H9 (cell line): ENCODE measurements at regions not wholly inside any gene's neighbourhood (a gene's known extent, or its start where the extent isn't known, plus 50 kb on each side); places are given as distances from the start of the nearest gene placed in this dataset.

ENCODE experiments used
- DNase-seq: peaks from one replicate; pipeline ENCODE4 v3.0.0-alpha.2; 2017
- H2AFZ ChIP-seq: one replicate; pipeline ENCODE4 v1.6.1; 2013; ENCODE audit warnings: mild to moderate bottlenecking, low read length, control low read depth, moderate library complexity
- H2AK5ac ChIP-seq: 2 replicates; pipeline ENCODE4 v1.6.1; 2013; ENCODE audit warnings: low read length, control low read depth, mixed read lengths; ENCODE audit not compliant: insufficient read length
- H2BK120ac ChIP-seq: one replicate; pipeline ENCODE4 v1.6.1; 2013; ENCODE audit warnings: low read depth, mild to moderate bottlenecking, low read length, control low read depth, inconsistent platforms; ENCODE audit not compliant: poor library complexity, severe bottlenecking
- H2BK12ac ChIP-seq: 2 replicates; pipeline ENCODE4 v1.6.1; 2013; ENCODE audit warnings: low read length, control low read depth, mixed read lengths, low read depth; ENCODE audit not compliant: insufficient read length
- H2BK15ac ChIP-seq: 2 replicates; pipeline ENCODE4 v1.6.1; 2013; ENCODE audit warnings: low read depth, low read length, control low read depth
- H2BK20ac ChIP-seq: one replicate; pipeline ENCODE4 v1.6.1; 2013; ENCODE audit warnings: low read depth, mild to moderate bottlenecking, low read length, control low read depth, inconsistent platforms; ENCODE audit not compliant: poor library complexity, severe bottlenecking
- H2BK5ac ChIP-seq: 2 replicates; pipeline ENCODE4 v1.6.1; 2013; ENCODE audit warnings: low read length, control low read depth, mixed read lengths; ENCODE audit not compliant: insufficient read length
- H3K14ac ChIP-seq: 2 replicates; pipeline ENCODE4 v1.6.1; 2013; ENCODE audit warnings: low read length, control low read depth; ENCODE audit not compliant: insufficient read depth
- H3K18ac ChIP-seq: 2 replicates; pipeline ENCODE4 v1.6.1; 2013; ENCODE audit warnings: low read depth, mild to moderate bottlenecking, mixed read lengths, low read length, control low read depth; ENCODE audit not compliant: insufficient read length
- H3K23ac ChIP-seq: 2 replicates; pipeline ENCODE4 v1.6.1; 2013; ENCODE audit warnings: low read length, control low read depth, mixed read lengths, low read depth; ENCODE audit not compliant: insufficient read length
- H3K23me2 ChIP-seq: 2 replicates; pipeline ENCODE4 v1.6.1; 2013; ENCODE audit warnings: low read depth, mild to moderate bottlenecking, mixed read lengths, low read length, control low read depth; ENCODE audit not compliant: insufficient read length, poor library complexity, severe bottlenecking
- H3K27ac ChIP-seq: 2 replicates; pipeline ENCODE4 v1.5.1; 2013; ENCODE audit warnings: low read length, control low read depth, mixed read lengths, low read depth; ENCODE audit not compliant: insufficient read length
- H3K27me3 ChIP-seq: 2 replicates; pipeline ENCODE4 v1.6.1; 2013; ENCODE audit warnings: low read length, control low read depth, inconsistent platforms; ENCODE audit not compliant: insufficient read depth
- H3K4ac ChIP-seq: 2 replicates; pipeline ENCODE4 v1.6.1; 2013; ENCODE audit warnings: low read depth, mild to moderate bottlenecking, control low read depth, inconsistent platforms, low read length, moderate library complexity
- H3K4me1 ChIP-seq: 2 replicates; pipeline ENCODE4 v1.6.1; 2013; ENCODE audit warnings: low read length, control low read depth, inconsistent platforms; ENCODE audit not compliant: insufficient read depth
- H3K4me2 ChIP-seq: 2 replicates; pipeline ENCODE4 v1.6.1; 2013; ENCODE audit warnings: low read length, control low read depth, mixed read lengths; ENCODE audit not compliant: insufficient read length, insufficient read depth
- H3K56ac ChIP-seq: 2 replicates; pipeline ENCODE4 v1.6.1; 2013; ENCODE audit warnings: low read depth, mild to moderate bottlenecking, mixed read lengths, low read length, control low read depth; ENCODE audit not compliant: insufficient read length
- H3K79me1 ChIP-seq: 2 replicates; pipeline ENCODE4 v1.6.1; 2013; ENCODE audit warnings: low read depth, mild to moderate bottlenecking, moderate library complexity, low read length, control low read depth, inconsistent platforms; ENCODE audit not compliant: insufficient read depth, poor library complexity, severe bottlenecking
- H3K79me2 ChIP-seq: 2 replicates; pipeline ENCODE4 v1.6.1; 2013; ENCODE audit warnings: low read length, control low read depth, inconsistent platforms; ENCODE audit not compliant: insufficient read depth
- H3K9ac ChIP-seq: 2 replicates; pipeline ENCODE4 v1.6.1; 2013; ENCODE audit warnings: low read length, control low read depth, mixed read lengths; ENCODE audit not compliant: insufficient read length; ENCODE audit errors: extremely low read depth
- H3K9me3 ChIP-seq: one replicate; pipeline ENCODE4 v1.6.1; 2013; ENCODE audit warnings: low read depth, low read length, inconsistent platforms; ENCODE audit not compliant: control insufficient read depth
- H3T11ph ChIP-seq: one replicate; pipeline ENCODE4 v1.6.1; 2013; ENCODE audit warnings: mild to moderate bottlenecking, low read length, control low read depth, inconsistent platforms
- H4K20me1 ChIP-seq: one replicate; pipeline ENCODE4 v1.6.1; 2013; ENCODE audit not compliant: control insufficient read depth, insufficient read length, insufficient read depth
- H4K5ac ChIP-seq: 2 replicates; pipeline ENCODE4 v1.6.1; 2013; ENCODE audit warnings: low read depth, mild to moderate bottlenecking, mixed read lengths, low read length, control low read depth; ENCODE audit not compliant: insufficient read length
- H4K8ac ChIP-seq: replicated peaks from 2 replicates; pipeline ENCODE4 v1.6.1; 2013; ENCODE audit warnings: low read length, control low read depth, mixed read lengths, low read depth; ENCODE audit not compliant: insufficient read length
- H4K91ac ChIP-seq: 2 replicates; pipeline ENCODE4 v1.6.1; 2013; ENCODE audit warnings: low read depth, mild to moderate bottlenecking, moderate library complexity, mixed read lengths, low read length, control low read depth; ENCODE audit not compliant: insufficient read length
- H3K27ac Mint-ChIP-seq, 3 experiments: 2 replicates in 2 of 3; 3 replicates in 1 of 3; pipeline ENCODE4 v1.8.0; 2020 to 2021; ENCODE audit warnings: mixed read lengths in 3 of 3, mild to moderate bottlenecking in 1 of 3, moderate library complexity in 1 of 3
- H3K27me3 Mint-ChIP-seq: 2 replicates; pipeline ENCODE4 v1.8.0; 2021; ENCODE audit warnings: low read depth, mild to moderate bottlenecking, moderate library complexity, mixed read lengths
- H3K36me3 Mint-ChIP-seq, 3 experiments: 2 replicates in 2 of 3; 3 replicates in 1 of 3; pipeline ENCODE4 v1.8.0; 2020 to 2021; ENCODE audit warnings: low read depth in 3 of 3, mixed read lengths in 3 of 3; ENCODE audit not compliant: insufficient read depth in 1 of 3
- H3K4me1 Mint-ChIP-seq, 2 experiments: 2 replicates each; pipeline ENCODE4 v1.8.0; 2020; ENCODE audit warnings: mixed read lengths in 2 of 2
- H3K4me3 Mint-ChIP-seq, 2 experiments: 2 replicates in 1 of 2; 3 replicates in 1 of 2; pipeline ENCODE4 v1.8.0; 2020 to 2021; ENCODE audit warnings: mild to moderate bottlenecking in 2 of 2, mixed read lengths in 2 of 2, moderate library complexity in 1 of 2
- H3K9me3 Mint-ChIP-seq, 2 experiments: 2 replicates in 1 of 2; 3 replicates in 1 of 2; pipeline ENCODE4 v1.8.0; 2020; ENCODE audit warnings: mild to moderate bottlenecking in 2 of 2, mixed read lengths in 2 of 2, moderate library complexity in 1 of 2
- CTCF ChIP-seq: fragments of 200-600 bp; sonication (generic); conservative IDR thresholded peaks from 3 replicates; pipeline ENCODE4 v1.8.0; 2021; ENCODE audit warnings: antibody characterized with exemption, mild to moderate bottlenecking

GRCh38 chr18:34038086-34038485 is 186.6 kb downstream of the NOL4 start:
- H3K27ac Mint-ChIP-seq, result no peak overlapping the region

More at GRCh38 chr18:34038086-34038485, 186.6 kb downstream of the NOL4 start:
- no peak overlapping the region for H3K14ac ChIP-seq
- no peak overlapping the region for H4K8ac ChIP-seq
- no peak for DNase-seq
- H3K79me2 ChIP-seq, result no peaks in the 10 kb centered on the region
- H3K56ac ChIP-seq, result no peak overlapping the region
- H2BK120ac ChIP-seq, result no peak overlapping the region
- H3K27me3 ChIP-seq, result no peaks in the 10 kb centered on the region
- H4K91ac ChIP-seq, result no peak overlapping the region
- no peaks in the 10 kb centered on the region for H3K9me3 Mint-ChIP-seq
- no peak overlapping the region for H3K23ac ChIP-seq
- H2AK5ac ChIP-seq, result no peak overlapping the region
- no peaks in the 10 kb centered on the region for H3K79me1 ChIP-seq
- H3K4me1 Mint-ChIP-seq, result peaks cover 13% of the 10 kb centered on the region in 2 experiments
- H2BK12ac ChIP-seq, result no peak overlapping the region
- H2BK20ac ChIP-seq, result no peak overlapping the region
- no peak overlapping the region for H3K27ac ChIP-seq
- TF ChIP-seq CTCF, result no peak
- no peak overlapping the region for H2BK5ac ChIP-seq
- H3K18ac ChIP-seq, result no peak overlapping the region
- H3K4ac ChIP-seq, result no peak overlapping the region
- H3T11ph ChIP-seq, result no peak overlapping the region
- H3K4me3 Mint-ChIP-seq, result no peak overlapping the region
- H3K27me3 Mint-ChIP-seq, result no peaks in the 10 kb centered on the region
- H3K4me2 ChIP-seq, result no peak overlapping the region
- no peak overlapping the region for H2AFZ ChIP-seq
- no peak overlapping the region for H2BK15ac ChIP-seq
- no peaks in the 10 kb centered on the region for H3K4me1 ChIP-seq
- no peaks in the 10 kb centered on the region for H3K36me3 Mint-ChIP-seq
- H3K9me3 ChIP-seq, result no peaks in the 10 kb centered on the region
- H4K20me1 ChIP-seq, result no peaks in the 10 kb centered on the region
- no peak overlapping the region for H3K9ac ChIP-seq
- H4K5ac ChIP-seq, result no peak overlapping the region
- H3K23me2 ChIP-seq, result no peaks in the 10 kb centered on the region
